ENCODE measurements at regions not wholly inside any gene's neighbourhood (a gene's known extent, or its start where the extent isn't known, plus 50 kb on each side); places are given as distances from the start of the nearest gene placed in this dataset.

GRCh38 chr10:8216893-8217292 is 162.4 kb downstream of the GATA3 start:
- Histone ChIP-seq H3K4me3 (no peak overlapping the region), H3K27ac (no peak overlapping the region), H3K4me1 (ENCODE audit: low read depth) (no peaks in the 10 kb centered on the region), H3K27me3 (no peaks in the 10 kb centered on the region), H3K9me3 (ENCODE audit: low read depth) (no peaks in the 10 kb centered on the region), H3K36me3 (no peaks in the 10 kb centered on the region)
- TF ChIP-seq CTCF (IDR thresholded peaks at IDR 0.05; ENCODE audit: low read depth, low read length): no peak
- no peak for DNase-seq (ENCODE audit: low read depth in 1 of 2, low spot score in 1 of 2)

GRCh38 chr10:8221451-8221850 is 167.0 kb downstream of the GATA3 start:
- H3K9me3 ChIP-seq (ENCODE audit: low read depth): no peaks in the 10 kb centered on the region
- no peak overlapping the region for H3K4me3 ChIP-seq
- peaks cover 6% of the 10 kb centered on the region for H3K4me1 ChIP-seq (ENCODE audit: low read depth)
- TF ChIP-seq CTCF (IDR thresholded peaks at IDR 0.05; ENCODE audit: low read depth, low read length): no peak
- peaks cover 13% of the 10 kb centered on the region for H3K27me3 ChIP-seq
- H3K27ac ChIP-seq: no peak overlapping the region
- H3K36me3 ChIP-seq: no peaks in the 10 kb centered on the region
- DNase-seq (ENCODE audit: low read depth in 1 of 2, low spot score in 1 of 2): peak in 1 of 2 donors; percentile 8

- no peak for TF ChIP-seq CTCF (IDR thresholded peaks at IDR 0.05; ENCODE audit: low read depth, low read length)
- DNase-seq (ENCODE audit: low read depth in 1 of 2, low spot score in 1 of 2): no peak
- H3K27me3 ChIP-seq: peaks cover 34% of the 10 kb centered on the region
- H3K9me3 ChIP-seq (ENCODE audit: low read depth): no peaks in the 10 kb centered on the region
- no peak overlapping the region for H3K27ac ChIP-seq
- H3K4me3 ChIP-seq: no peak overlapping the region
- peaks cover 6% of the 10 kb centered on the region for H3K4me1 ChIP-seq (ENCODE audit: low read depth)
- H3K36me3 ChIP-seq: no peaks in the 10 kb centered on the region
These were observed 170.1 kb downstream of the GATA3 start for GRCh38 chr10:8224591-8224990.

GRCh38 chr10:8225187-8225586 is 170.7 kb downstream of the GATA3 start:
- TF ChIP-seq CTCF (IDR thresholded peaks at IDR 0.05; ENCODE audit: low read depth, low read length): no peak
- no peak overlapping the region for H3K27ac ChIP-seq
- no peak overlapping the region for H3K4me3 ChIP-seq
- DNase-seq (ENCODE audit: low read depth in 1 of 2, low spot score in 1 of 2): no peak
- H3K9me3 ChIP-seq (ENCODE audit: low read depth): no peaks in the 10 kb centered on the region
- H3K36me3 ChIP-seq: no peaks in the 10 kb centered on the region
- H3K27me3 ChIP-seq: peaks cover 36% of the 10 kb centered on the region
- H3K4me1 ChIP-seq (ENCODE audit: low read depth): peaks cover 6% of the 10 kb centered on the region

GRCh38 chr10:8227246-8227645 is 172.8 kb downstream of the GATA3 start:
- Histone ChIP-seq H3K27ac (no peak overlapping the region), H3K4me3 (no peak overlapping the region), H3K36me3 (no peaks in the 10 kb centered on the region), H3K27me3 (peaks cover 52% of the 10 kb centered on the region), H3K9me3 (ENCODE audit: low read depth) (no peaks in the 10 kb centered on the region), H3K4me1 (ENCODE audit: low read depth) (peaks cover 6% of the 10 kb centered on the region)
- no peak for DNase-seq (ENCODE audit: low read depth in 1 of 2, low spot score in 1 of 2)
- TF ChIP-seq CTCF (IDR thresholded peaks at IDR 0.05; ENCODE audit: low read depth, low read length): no peak

- no peaks in the 10 kb centered on the region for H3K4me1 ChIP-seq (ENCODE audit: low read depth)
- no peaks in the 10 kb centered on the region for H3K9me3 ChIP-seq (ENCODE audit: low read depth)
- H3K27ac ChIP-seq: no peak overlapping the region
- H3K36me3 ChIP-seq: no peaks in the 10 kb centered on the region
- no peak for DNase-seq (ENCODE audit: low read depth in 1 of 2, low spot score in 1 of 2)
- H3K4me3 ChIP-seq: no peak overlapping the region
- no peak for TF ChIP-seq CTCF (IDR thresholded peaks at IDR 0.05; ENCODE audit: low read depth, low read length)
- H3K27me3 ChIP-seq: peaks cover 55% of the 10 kb centered on the region
These were observed 174.7 kb downstream of the GATA3 start for GRCh38 chr10:8229153-8229552.
